ENCODE measurements at regions not wholly inside any gene's neighbourhood (a gene's known extent, or its start where the extent isn't known, plus 50 kb on each side); places are given as distances from the start of the nearest gene placed in this dataset.
"Not testable (repeated sequence)": the region's sequence is repeated elsewhere in the genome, so short reads cannot be mapped to it uniquely, and the experiment has no call there.

- not testable (repeated sequence) for H3K36me3 ChIP-seq (ENCODE audit: control insufficient read depth, insufficient read depth, low read length); H3K9me3 ChIP-seq (ENCODE audit: control insufficient read depth, low read length); H3K4me3 ChIP-seq (ENCODE audit: extremely low read depth, insufficient read depth, low read length, poor library complexity, severe bottlenecking); H3K4me1 ChIP-seq (ENCODE audit: control insufficient read depth, insufficient read depth, low read length, poor library complexity, severe bottlenecking); H3K27ac ChIP-seq (ENCODE audit: low read depth, low read length, severe bottlenecking)
- 89 to 90% methylated on average over 15 to 17 of the region's 21 CpGs for WGBS, 2 experiments (ENCODE audit: insufficient coverage in 2 of 2)
Observed at GRCh38 chr4:17436047-17436749, 75.7 kb downstream of the QDPR start.

GRCh38 chr4:17433827-17434226 lies 78.1 kb downstream of the QDPR start:
- Histone ChIP-seq H3K4me3 (ENCODE audit: extremely low read depth, insufficient read depth, low read length, poor library complexity, severe bottlenecking) (no peak overlapping the region), H3K4me1 (ENCODE audit: control insufficient read depth, insufficient read depth, low read length, poor library complexity, severe bottlenecking) (no peaks in the 10 kb centered on the region), H3K27ac (ENCODE audit: low read depth, low read length, severe bottlenecking) (no peak overlapping the region), H3K36me3 (ENCODE audit: control insufficient read depth, insufficient read depth, low read length) (no peaks in the 10 kb centered on the region), H3K9me3 (ENCODE audit: control insufficient read depth, low read length) (no peaks in the 10 kb centered on the region)
- WGBS, 2 experiments (ENCODE audit: insufficient coverage in 2 of 2): 94 to 96% methylated on average over 5 of the region's 5 CpGs

- H3K4me3 ChIP-seq (ENCODE audit: extremely low read depth, insufficient read depth, low read length, poor library complexity, severe bottlenecking): no peak overlapping the region
- 91 to 94% methylated on average over 4 of the region's 4 CpGs for WGBS, 2 experiments (ENCODE audit: insufficient coverage in 2 of 2)
- H3K36me3 ChIP-seq (ENCODE audit: control insufficient read depth, insufficient read depth, low read length): no peaks in the 10 kb centered on the region
- no peaks in the 10 kb centered on the region for H3K4me1 ChIP-seq (ENCODE audit: control insufficient read depth, insufficient read depth, low read length, poor library complexity, severe bottlenecking)
- no peak overlapping the region for H3K27ac ChIP-seq (ENCODE audit: low read depth, low read length, severe bottlenecking)
- H3K9me3 ChIP-seq (ENCODE audit: control insufficient read depth, low read length): no peaks in the 10 kb centered on the region
Observed at GRCh38 chr4:17427991-17428390, 83.9 kb downstream of the QDPR start.

DNA sequence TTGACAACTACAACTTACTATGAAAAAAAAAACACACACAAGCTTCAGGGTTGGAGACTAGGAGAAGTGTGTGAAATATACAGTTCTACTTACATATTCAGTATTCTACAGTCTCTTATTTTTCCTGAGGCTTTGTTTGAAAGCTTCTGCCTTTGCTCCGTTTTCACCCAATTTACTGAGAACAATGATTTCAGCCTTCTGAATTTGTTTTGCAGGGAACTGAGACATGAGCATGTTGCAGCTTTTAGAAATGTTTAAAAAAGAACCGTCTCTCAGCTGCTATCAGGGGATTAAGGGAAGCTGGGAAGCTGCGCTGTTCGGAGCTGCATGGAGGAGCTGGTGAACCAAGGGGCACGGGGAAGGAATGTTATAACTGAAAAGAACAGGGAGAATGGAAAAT lies 85.7 kb downstream of the QDPR start:
- no peak overlapping the region for H3K27ac ChIP-seq (ENCODE audit: low read depth, low read length, severe bottlenecking)
- H3K4me3 ChIP-seq (ENCODE audit: extremely low read depth, insufficient read depth, low read length, poor library complexity, severe bottlenecking): no peak overlapping the region
- no peaks in the 10 kb centered on the region for H3K4me1 ChIP-seq (ENCODE audit: control insufficient read depth, insufficient read depth, low read length, poor library complexity, severe bottlenecking)
- H3K36me3 ChIP-seq (ENCODE audit: control insufficient read depth, insufficient read depth, low read length): no peaks in the 10 kb centered on the region
- no peaks in the 10 kb centered on the region for H3K9me3 ChIP-seq (ENCODE audit: control insufficient read depth, low read length)
- WGBS, 2 experiments (ENCODE audit: insufficient coverage in 2 of 2): 89 to 92% methylated on average over 4 of the region's 5 CpGs

GRCh38 chr4:17418010-17418409 lies 93.9 kb downstream of the QDPR start:
- Histone ChIP-seq H3K4me1 (ENCODE audit: control insufficient read depth, insufficient read depth, low read length, poor library complexity, severe bottlenecking) (no peaks in the 10 kb centered on the region), H3K27ac (ENCODE audit: low read depth, low read length, severe bottlenecking) (no peak overlapping the region), H3K36me3 (ENCODE audit: control insufficient read depth, insufficient read depth, low read length) (no peaks in the 10 kb centered on the region), H3K4me3 (ENCODE audit: extremely low read depth, insufficient read depth, low read length, poor library complexity, severe bottlenecking) (no peak overlapping the region), H3K9me3 (ENCODE audit: control insufficient read depth, low read length) (peaks cover 4% of the 10 kb centered on the region)
- 55 to 79% methylated on average over 2 of the region's 4 CpGs for WGBS, 2 experiments (ENCODE audit: insufficient coverage in 2 of 2)

DNA sequence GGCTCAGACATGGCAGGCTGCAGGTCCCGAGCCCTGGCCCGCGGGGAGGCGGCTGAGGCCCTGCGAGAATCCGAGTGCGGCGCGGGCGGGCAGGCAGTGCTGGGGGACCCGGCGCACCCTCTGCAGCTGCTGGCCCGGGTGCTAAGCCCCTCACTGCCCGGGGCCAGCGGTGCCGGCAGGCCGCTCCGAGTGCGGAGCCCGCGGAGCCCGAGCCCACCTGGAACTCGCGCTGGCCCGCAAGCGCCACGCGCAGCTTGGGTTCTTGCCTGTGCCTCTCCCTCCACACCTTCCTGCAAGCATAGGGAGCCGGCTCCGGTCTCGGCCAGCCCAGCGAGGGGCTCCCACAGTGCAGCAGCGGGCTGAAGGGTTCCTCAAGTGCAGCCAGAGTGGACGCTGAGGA lies 97.5 kb downstream of the QDPR start:
- Histone ChIP-seq H3K36me3 (ENCODE audit: control insufficient read depth, insufficient read depth, low read length) (no peaks in the 10 kb centered on the region), H3K4me1 (ENCODE audit: control insufficient read depth, insufficient read depth, low read length, poor library complexity, severe bottlenecking) (no peaks in the 10 kb centered on the region), H3K9me3 (ENCODE audit: control insufficient read depth, low read length) (peaks cover 4% of the 10 kb centered on the region), H3K27ac (ENCODE audit: low read depth, low read length, severe bottlenecking) (no peak overlapping the region), H3K4me3 (ENCODE audit: extremely low read depth, insufficient read depth, low read length, poor library complexity, severe bottlenecking) (no peak overlapping the region)
- WGBS, 2 experiments (ENCODE audit: insufficient coverage in 2 of 2): 95 to 98% methylated on average over 29 to 33 of the region's 34 CpGs

GRCh38 chr4:17400686-17401085 lies 111.2 kb downstream of the QDPR start:
- H3K27ac ChIP-seq (ENCODE audit: low read depth, low read length, severe bottlenecking): no peak overlapping the region
- H3K4me1 ChIP-seq (ENCODE audit: control insufficient read depth, insufficient read depth, low read length, poor library complexity, severe bottlenecking): no peaks in the 10 kb centered on the region
- H3K36me3 ChIP-seq (ENCODE audit: control insufficient read depth, insufficient read depth, low read length): no peaks in the 10 kb centered on the region
- H3K4me3 ChIP-seq (ENCODE audit: extremely low read depth, insufficient read depth, low read length, poor library complexity, severe bottlenecking): no peak overlapping the region
- no peaks in the 10 kb centered on the region for H3K9me3 ChIP-seq (ENCODE audit: control insufficient read depth, low read length)
- WGBS, 2 experiments (ENCODE audit: insufficient coverage in 2 of 2): 86 to 100% methylated on average over 1 of the region's 4 CpGs

DNA sequence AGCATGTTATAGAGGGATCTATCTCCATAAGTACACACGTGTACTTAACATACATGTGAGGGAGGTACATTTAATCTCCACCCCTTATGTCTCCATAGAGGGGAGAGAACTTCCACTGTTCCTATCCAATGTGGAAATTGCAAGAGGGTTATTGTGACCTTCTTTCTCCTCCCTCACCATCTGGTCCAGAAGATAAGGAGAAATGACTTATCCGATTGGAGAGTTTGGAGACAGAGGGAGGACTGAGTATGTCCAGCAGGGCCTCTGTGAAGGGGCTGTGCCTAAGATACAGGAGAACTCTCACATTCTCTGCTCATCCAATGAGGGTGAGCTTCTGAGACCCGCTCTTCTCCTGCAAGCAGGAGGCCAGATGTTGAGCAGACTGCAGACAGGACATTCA lies 113.1 kb downstream of the QDPR start:
- H3K27ac ChIP-seq (ENCODE audit: low read depth, low read length, severe bottlenecking): no peak overlapping the region
- no peaks in the 10 kb centered on the region for H3K36me3 ChIP-seq (ENCODE audit: control insufficient read depth, insufficient read depth, low read length)
- H3K9me3 ChIP-seq (ENCODE audit: control insufficient read depth, low read length): no peaks in the 10 kb centered on the region
- no peak overlapping the region for H3K4me3 ChIP-seq (ENCODE audit: extremely low read depth, insufficient read depth, low read length, poor library complexity, severe bottlenecking)
- 100% methylated on average over 1 of the region's 3 CpGs for WGBS, 2 experiments (ENCODE audit: insufficient coverage in 2 of 2)
- no peaks in the 10 kb centered on the region for H3K4me1 ChIP-seq (ENCODE audit: control insufficient read depth, insufficient read depth, low read length, poor library complexity, severe bottlenecking)

DNA sequence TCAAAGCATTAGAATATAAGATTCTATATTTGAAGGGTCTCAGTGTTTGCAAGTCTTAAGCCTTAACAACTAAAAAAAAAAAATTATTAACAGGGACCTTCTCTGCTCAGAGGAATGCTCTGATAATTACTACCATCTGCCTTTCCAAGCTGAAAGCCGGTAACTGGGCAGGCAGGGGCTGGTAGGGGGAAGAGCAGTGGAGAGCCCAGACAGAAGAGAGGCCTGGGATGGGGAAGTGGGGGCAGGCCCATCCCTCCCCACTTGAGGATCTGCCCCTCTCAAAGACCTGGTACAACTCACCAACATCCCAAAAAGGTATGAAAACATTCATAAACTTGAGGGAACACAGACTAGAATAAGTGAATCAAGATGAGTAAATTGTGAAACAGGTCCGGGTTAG lies 113.9 kb downstream of the QDPR start:
- H3K9me3 ChIP-seq (ENCODE audit: control insufficient read depth, low read length): no peaks in the 10 kb centered on the region
- no peak overlapping the region for H3K4me3 ChIP-seq (ENCODE audit: extremely low read depth, insufficient read depth, low read length, poor library complexity, severe bottlenecking)
- no peak overlapping the region for H3K27ac ChIP-seq (ENCODE audit: low read depth, low read length, severe bottlenecking)
- H3K36me3 ChIP-seq (ENCODE audit: control insufficient read depth, insufficient read depth, low read length): no peaks in the 10 kb centered on the region
- H3K4me1 ChIP-seq (ENCODE audit: control insufficient read depth, insufficient read depth, low read length, poor library complexity, severe bottlenecking): no peaks in the 10 kb centered on the region
- WGBS, 2 experiments (ENCODE audit: insufficient coverage in 2 of 2): 93 to 100% methylated on average over 1 to 2 of the region's 2 CpGs

DNA sequence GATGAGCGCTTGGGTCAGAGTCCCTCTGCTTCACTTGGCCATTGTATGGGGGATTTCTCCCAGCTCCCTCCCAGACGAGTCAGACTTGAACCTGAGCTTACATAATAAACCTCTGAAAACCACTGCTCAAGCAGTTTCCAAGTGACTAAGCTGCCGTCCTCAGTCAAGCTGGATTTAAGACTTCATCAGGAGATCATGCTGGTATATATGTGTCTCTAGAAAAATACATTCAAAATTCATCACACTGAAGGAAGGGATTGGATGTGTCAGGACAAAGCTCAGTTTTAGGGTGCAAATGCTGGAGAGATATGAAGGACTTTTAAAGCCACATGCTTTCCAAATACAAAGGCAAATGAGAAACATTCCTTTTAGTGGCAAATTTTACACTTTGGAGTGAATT lies 114.3 kb downstream of the QDPR start:
- Histone ChIP-seq H3K4me1 (ENCODE audit: control insufficient read depth, insufficient read depth, low read length, poor library complexity, severe bottlenecking) (no peaks in the 10 kb centered on the region), H3K36me3 (ENCODE audit: control insufficient read depth, insufficient read depth, low read length) (no peaks in the 10 kb centered on the region), H3K9me3 (ENCODE audit: control insufficient read depth, low read length) (no peaks in the 10 kb centered on the region), H3K27ac (ENCODE audit: low read depth, low read length, severe bottlenecking) (no peak overlapping the region), H3K4me3 (ENCODE audit: extremely low read depth, insufficient read depth, low read length, poor library complexity, severe bottlenecking) (no peak overlapping the region)
- 100% methylated on average over 1 of the region's 3 CpGs; no CpG with 5 or more reads in 1 of the 2 experiments for WGBS, 2 experiments (ENCODE audit: insufficient coverage in 2 of 2)

GRCh38 chr4:17385403-17385802 lies 126.5 kb downstream of the QDPR start:
- WGBS, 2 experiments (ENCODE audit: insufficient coverage in 2 of 2): 78 to 87% methylated on average over 2 of the region's 2 CpGs
- no peak overlapping the region for H3K4me3 ChIP-seq (ENCODE audit: extremely low read depth, insufficient read depth, low read length, poor library complexity, severe bottlenecking)
- no peaks in the 10 kb centered on the region for H3K9me3 ChIP-seq (ENCODE audit: control insufficient read depth, low read length)
- no peaks in the 10 kb centered on the region for H3K36me3 ChIP-seq (ENCODE audit: control insufficient read depth, insufficient read depth, low read length)
- H3K4me1 ChIP-seq (ENCODE audit: control insufficient read depth, insufficient read depth, low read length, poor library complexity, severe bottlenecking): no peaks in the 10 kb centered on the region
- H3K27ac ChIP-seq (ENCODE audit: low read depth, low read length, severe bottlenecking): no peak overlapping the region

Measured in mesodermal cell (in vitro differentiated cells).